ENCODE measurements at regions not wholly inside any gene's neighbourhood (a gene's known extent, or its start where the extent isn't known, plus 50 kb on each side); places are given as distances from the start of the nearest gene placed in this dataset.

GRCh38 chrX:57741107-57741506, 61.0 kb upstream of the NLRP2B start:
- TF ChIP-seq CTCF (IDR thresholded peaks at IDR 0.05; ENCODE audit: poor library complexity, severe bottlenecking): no peak
- no peak for TF ChIP-seq EP300 (conservative IDR thresholded peaks at IDR 0.05; ENCODE audit: poor library complexity, severe bottlenecking)
- TF ChIP-seq EZH2 (IDR thresholded peaks at IDR 0.05; ENCODE audit: borderline replicate concordance, insufficient read depth, low read length, poor library complexity, severe bottlenecking): no peak
- TF ChIP-seq POLR2AphosphoS5 (IDR thresholded peaks at IDR 0.05): no peak
- TF ChIP-seq RAD21 (conservative IDR thresholded peaks at IDR 0.05): no peak
- TF ChIP-seq REST (IDR thresholded peaks at IDR 0.05; ENCODE audit: borderline replicate concordance): no peak
- no peak for TF ChIP-seq SMC3 (conservative IDR thresholded peaks at IDR 0.05; ENCODE audit: poor library complexity)
- no peak for TF ChIP-seq TAF1 (IDR thresholded peaks at IDR 0.05; ENCODE audit: low read depth)
